Endothelial cell of umbilical vein (primary cell): ENCODE measurements at regions not wholly inside any gene's neighbourhood (a gene's known extent, or its start where the extent isn't known, plus 50 kb on each side); places are given as distances from the start of the nearest gene placed in this dataset.

Experiments used
- EZH2 ChIP-seq: IDR thresholded peaks from 2 replicates; pipeline ENCODE4 v1.6.1; 2012; ENCODE audit warnings: borderline replicate concordance, low read depth, mild to moderate bottlenecking, moderate library complexity, low read length, inconsistent platforms; ENCODE audit not compliant: severe bottlenecking
- MYC ChIP-seq: IDR thresholded peaks from one replicate; pipeline ENCODE4 v1.6.1; 2011; ENCODE audit warnings: mild to moderate bottlenecking, low read depth, low read length
- POLR2A ChIP-seq: IDR thresholded peaks from 2 replicates; pipeline ENCODE4 v1.6.1; 2012; ENCODE audit warnings: low read depth, mild to moderate bottlenecking, control low read depth, low read length
- TF ChIP-seq, protein P1 (sequence below), 2 donors: IDR thresholded peaks; 1 replicate in 1 of 2; 2 replicates in 1 of 2; pipeline ENCODE4 v1.5.1; 2011; ENCODE audit warnings: low read length in 2 of 2, mild to moderate bottlenecking in 2 of 2, moderate library complexity in 2 of 2, control low read depth in 1 of 2, inconsistent platforms in 1 of 2, low read depth in 1 of 2; ENCODE audit not compliant: insufficient read depth in 1 of 2; ENCODE audit errors: extremely low read depth in 1 of 2

DNA sequence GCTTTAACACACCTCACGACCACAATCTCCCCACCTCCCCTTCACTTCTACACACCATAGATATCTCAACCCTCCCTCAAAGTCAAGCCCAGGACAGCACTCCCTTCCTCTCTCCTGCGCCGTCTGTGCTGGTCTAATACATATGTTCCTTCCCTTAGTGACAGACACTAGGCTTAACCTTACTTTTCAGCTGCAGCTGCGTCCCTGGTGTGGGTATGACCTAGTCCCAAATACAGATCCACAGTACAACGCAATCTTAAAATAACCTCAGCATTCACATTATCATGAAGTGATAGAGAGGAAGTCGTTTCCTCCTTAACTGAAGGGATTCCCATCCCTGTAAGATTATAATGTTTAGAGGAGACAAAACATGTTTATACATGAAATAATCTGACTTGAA lies 192.7 kb upstream of the TANK start:
- TF ChIP-seq, protein P1, sequence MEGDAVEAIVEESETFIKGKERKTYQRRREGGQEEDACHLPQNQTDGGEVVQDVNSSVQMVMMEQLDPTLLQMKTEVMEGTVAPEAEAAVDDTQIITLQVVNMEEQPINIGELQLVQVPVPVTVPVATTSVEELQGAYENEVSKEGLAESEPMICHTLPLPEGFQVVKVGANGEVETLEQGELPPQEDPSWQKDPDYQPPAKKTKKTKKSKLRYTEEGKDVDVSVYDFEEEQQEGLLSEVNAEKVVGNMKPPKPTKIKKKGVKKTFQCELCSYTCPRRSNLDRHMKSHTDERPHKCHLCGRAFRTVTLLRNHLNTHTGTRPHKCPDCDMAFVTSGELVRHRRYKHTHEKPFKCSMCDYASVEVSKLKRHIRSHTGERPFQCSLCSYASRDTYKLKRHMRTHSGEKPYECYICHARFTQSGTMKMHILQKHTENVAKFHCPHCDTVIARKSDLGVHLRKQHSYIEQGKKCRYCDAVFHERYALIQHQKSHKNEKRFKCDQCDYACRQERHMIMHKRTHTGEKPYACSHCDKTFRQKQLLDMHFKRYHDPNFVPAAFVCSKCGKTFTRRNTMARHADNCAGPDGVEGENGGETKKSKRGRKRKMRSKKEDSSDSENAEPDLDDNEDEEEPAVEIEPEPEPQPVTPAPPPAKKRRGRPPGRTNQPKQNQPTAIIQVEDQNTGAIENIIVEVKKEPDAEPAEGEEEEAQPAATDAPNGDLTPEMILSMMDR (IDR thresholded peaks at IDR 0.05; ENCODE audit: extremely low read depth in 1 of 2, insufficient read depth in 1 of 2, low read depth in 1 of 2, low read length in 2 of 2) = no peak
- TF ChIP-seq MYC (no peak), EZH2 (no peak), POLR2A (no peak)
